ENCODE measurements at regions not wholly inside any gene's neighbourhood (a gene's known extent, or its start where the extent isn't known, plus 50 kb on each side); places are given as distances from the start of the nearest gene placed in this dataset.

DNA sequence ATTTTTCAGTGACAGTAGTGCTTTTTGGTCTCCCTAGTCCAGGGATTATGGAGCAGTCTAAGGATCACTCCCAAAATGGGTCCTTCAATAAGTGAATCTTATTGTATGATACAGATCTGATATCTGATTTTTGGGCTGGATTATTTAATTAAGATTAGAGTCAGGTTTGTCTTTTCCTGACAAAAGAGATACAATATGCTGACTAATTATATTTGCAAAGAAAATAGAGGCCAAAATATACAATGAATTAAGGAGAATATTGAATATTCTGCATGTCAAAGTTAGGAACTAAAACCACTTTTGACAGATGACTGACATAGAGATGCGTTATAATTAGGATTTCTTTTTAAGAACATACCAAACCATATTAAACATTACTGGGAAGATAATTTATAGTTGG is 175.2 kb downstream of the FOXG1 start:
- TF ChIP-seq, protein P1, sequence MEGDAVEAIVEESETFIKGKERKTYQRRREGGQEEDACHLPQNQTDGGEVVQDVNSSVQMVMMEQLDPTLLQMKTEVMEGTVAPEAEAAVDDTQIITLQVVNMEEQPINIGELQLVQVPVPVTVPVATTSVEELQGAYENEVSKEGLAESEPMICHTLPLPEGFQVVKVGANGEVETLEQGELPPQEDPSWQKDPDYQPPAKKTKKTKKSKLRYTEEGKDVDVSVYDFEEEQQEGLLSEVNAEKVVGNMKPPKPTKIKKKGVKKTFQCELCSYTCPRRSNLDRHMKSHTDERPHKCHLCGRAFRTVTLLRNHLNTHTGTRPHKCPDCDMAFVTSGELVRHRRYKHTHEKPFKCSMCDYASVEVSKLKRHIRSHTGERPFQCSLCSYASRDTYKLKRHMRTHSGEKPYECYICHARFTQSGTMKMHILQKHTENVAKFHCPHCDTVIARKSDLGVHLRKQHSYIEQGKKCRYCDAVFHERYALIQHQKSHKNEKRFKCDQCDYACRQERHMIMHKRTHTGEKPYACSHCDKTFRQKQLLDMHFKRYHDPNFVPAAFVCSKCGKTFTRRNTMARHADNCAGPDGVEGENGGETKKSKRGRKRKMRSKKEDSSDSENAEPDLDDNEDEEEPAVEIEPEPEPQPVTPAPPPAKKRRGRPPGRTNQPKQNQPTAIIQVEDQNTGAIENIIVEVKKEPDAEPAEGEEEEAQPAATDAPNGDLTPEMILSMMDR (conservative IDR thresholded peaks at IDR 0.05; ENCODE audit: low read length), result no peak
- DNase-seq (ENCODE audit: low read depth), result no peak
- no peak overlapping the region for H3K4me3 ChIP-seq (ENCODE audit: low read length)

DNA sequence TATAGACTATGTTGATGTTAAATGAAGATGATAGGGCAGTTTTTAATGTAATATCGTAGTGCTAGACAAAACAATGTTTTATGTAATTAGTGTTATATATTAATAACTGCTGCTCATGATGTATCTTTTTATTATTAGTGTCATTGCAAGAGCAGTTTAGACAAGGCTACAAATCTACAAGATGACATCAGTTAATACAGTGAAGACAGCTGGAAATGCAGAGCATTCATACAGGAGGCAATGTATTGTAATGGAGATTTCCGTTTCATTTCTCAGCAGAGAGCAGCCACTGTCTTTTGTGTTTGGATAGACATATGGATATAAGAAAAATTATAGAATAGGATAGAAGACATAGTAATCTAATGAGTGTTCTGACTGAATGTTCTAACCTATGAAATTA is 178.0 kb downstream of the FOXG1 start:
- TF ChIP-seq, protein P1 (conservative IDR thresholded peaks at IDR 0.05; ENCODE audit: low read length), result no peak
- no peak for DNase-seq (ENCODE audit: low read depth)

DNA sequence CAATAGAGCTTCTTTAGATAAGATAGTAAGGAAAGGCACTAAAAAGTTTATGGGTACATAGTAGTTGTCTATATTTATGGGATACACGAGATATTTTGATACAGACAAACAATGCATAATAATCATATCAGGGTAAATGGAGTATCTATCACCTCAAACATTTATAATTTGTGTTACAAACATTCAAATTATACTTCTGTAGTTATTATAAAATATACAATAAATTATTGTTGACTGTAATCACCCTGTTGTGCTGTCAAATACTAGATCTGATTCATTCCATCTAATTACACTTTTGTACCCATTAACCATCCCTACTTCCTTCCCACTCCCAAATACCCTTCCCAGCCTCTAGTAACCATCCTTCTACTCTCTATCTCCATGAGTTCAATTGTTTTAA is 179.7 kb downstream of the FOXG1 start:
- no peak overlapping the region for H3K4me3 ChIP-seq (ENCODE audit: low read length)
- DNase-seq (ENCODE audit: low read depth), result no peak
- TF ChIP-seq, protein P1 (conservative IDR thresholded peaks at IDR 0.05; ENCODE audit: low read length), result no peak

More for the DNA sequence above, 178.0 kb downstream of the FOXG1 start:
- no peak overlapping the region for H3K4me3 ChIP-seq (ENCODE audit: low read length)

DNA sequence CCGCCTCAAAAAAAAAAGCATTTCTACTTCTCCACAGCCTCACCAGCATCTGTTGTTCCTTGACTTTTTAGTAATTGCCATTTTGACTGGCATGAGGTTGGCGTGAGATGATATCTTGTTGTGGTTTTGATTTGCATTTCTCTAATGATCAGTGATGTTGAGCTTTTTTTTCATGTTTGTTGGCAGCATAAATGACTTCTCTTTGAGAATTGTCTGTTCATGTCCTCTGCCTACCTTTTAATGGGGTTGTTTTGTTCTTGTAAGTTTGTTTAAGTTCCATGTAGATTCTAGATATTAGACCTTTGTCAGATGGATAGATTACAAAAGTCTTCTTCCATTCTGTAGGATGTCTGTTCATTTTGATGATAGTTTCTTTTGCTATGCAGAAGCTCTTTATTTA is 182.9 kb downstream of the FOXG1 start:
- TF ChIP-seq, protein P1 (conservative IDR thresholded peaks at IDR 0.05; ENCODE audit: low read length), result no peak
- DNase-seq (ENCODE audit: low read depth), result no peak
- no peak overlapping the region for H3K4me3 ChIP-seq (ENCODE audit: low read length)

DNA sequence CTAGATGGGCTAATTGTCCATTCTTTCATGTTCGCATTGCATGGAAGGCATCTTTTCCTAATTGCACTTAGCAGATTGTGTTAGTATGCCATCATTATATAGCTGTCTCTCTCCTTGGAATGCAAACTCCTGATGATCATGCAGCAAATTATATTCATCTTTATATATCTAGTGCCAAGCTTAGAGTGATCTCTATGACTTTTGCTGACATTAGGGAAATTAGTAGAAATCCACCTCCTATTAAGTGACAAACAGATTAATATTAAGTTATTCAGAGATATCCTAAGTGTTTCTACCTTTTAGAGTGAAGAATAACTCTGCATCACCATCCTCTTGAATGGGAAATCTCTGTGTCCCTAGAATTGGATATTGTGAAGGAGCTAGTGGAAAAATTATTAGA is 185.6 kb downstream of the FOXG1 start:
- TF ChIP-seq, protein P1 (conservative IDR thresholded peaks at IDR 0.05; ENCODE audit: low read length), result no peak
- DNase-seq (ENCODE audit: low read depth), result no peak
- no peak overlapping the region for H3K4me3 ChIP-seq (ENCODE audit: low read length)

DNA sequence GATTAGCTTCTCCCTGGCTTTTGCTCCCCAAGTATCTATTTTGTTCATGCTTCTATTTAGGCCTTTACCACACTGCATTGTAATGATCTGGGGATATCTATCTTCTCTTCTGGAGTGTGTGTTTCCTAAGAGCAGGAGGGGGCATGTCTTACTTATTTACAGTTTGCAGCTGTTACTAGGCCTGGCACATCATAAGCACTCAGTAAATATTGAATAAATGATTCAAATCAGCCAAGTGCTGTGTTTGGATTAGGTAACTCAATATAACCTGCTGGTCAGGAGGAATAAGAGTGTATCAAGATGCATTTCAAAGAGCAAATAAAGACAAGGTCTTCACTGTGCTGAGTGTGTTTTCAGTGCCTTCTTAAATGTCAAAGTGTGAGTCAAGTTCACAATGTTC is 186.1 kb downstream of the FOXG1 start:
- no peak for DNase-seq (ENCODE audit: low read depth)
- H3K4me3 ChIP-seq (ENCODE audit: low read length), result no peak overlapping the region

DNA sequence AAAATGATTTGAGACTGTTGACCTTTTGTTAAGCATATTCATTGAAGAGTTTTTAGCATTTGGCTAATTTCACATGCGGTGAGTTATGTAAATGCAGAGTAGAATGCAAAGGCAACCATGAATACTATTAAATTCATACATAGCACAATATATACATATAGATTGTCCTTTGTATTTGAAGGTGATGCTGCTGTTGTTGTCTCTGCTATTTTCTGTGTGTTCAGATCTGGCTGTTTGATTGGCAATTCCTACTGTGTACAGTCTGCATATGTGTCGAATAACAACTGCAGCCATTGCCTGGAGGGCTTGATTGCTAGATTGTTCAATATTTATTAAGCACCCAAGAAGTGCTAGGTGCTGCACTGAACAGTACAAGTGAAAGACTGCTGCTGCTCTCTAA is 187.4 kb downstream of the FOXG1 start:
- no peak overlapping the region for H3K4me3 ChIP-seq (ENCODE audit: low read length)
- DNase-seq (ENCODE audit: low read depth), result no peak
- TF ChIP-seq, protein P1 (conservative IDR thresholded peaks at IDR 0.05; ENCODE audit: low read length), result no peak

More for the DNA sequence above, 186.1 kb downstream of the FOXG1 start:
- TF ChIP-seq, protein P1 (conservative IDR thresholded peaks at IDR 0.05; ENCODE audit: low read length), result no peak
